HEK293T (cell line): ENCODE measurements at regions not wholly inside any gene's neighbourhood (a gene's known extent, or its start where the extent isn't known, plus 50 kb on each side); places are given as distances from the start of the nearest gene placed in this dataset.

Experiments used
- BHLHE40 ChIP-seq: fragments of 450-650 bp; IDR thresholded peaks from 2 replicates; pipeline ENCODE4 v1.6.1; 2016; ENCODE audit warnings: mild to moderate bottlenecking, moderate library complexity, borderline replicate concordance
- CTBP1 ChIP-seq: fragments of 450-650 bp; IDR thresholded peaks from 2 replicates; pipeline ENCODE4 v1.6.1; 2016; ENCODE audit warnings: borderline replicate concordance
- ELF4 ChIP-seq: fragments of 450-650 bp; IDR thresholded peaks from 2 replicates; pipeline ENCODE4 v1.6.1; 2017; ENCODE audit warnings: antibody characterized with exemption
- FOXK2 ChIP-seq: fragments of 450-650 bp; IDR thresholded peaks from 2 replicates; pipeline ENCODE4 v1.6.1; 2016; ENCODE audit warnings: mild to moderate bottlenecking
- FOXM1 ChIP-seq: fragments of 450-650 bp; IDR thresholded peaks from 2 replicates; pipeline ENCODE4 v1.6.1; 2017; ENCODE audit warnings: mild to moderate bottlenecking, borderline replicate concordance
- L3MBTL2 ChIP-seq: fragments of 450-650 bp; conservative IDR thresholded peaks from 2 replicates; pipeline ENCODE4 v1.6.1; 2016; ENCODE audit warnings: mild to moderate bottlenecking
- LEF1 ChIP-seq: fragments of 450-650 bp; IDR thresholded peaks from 2 replicates; pipeline ENCODE4 v1.6.1; 2017; ENCODE audit warnings: mild to moderate bottlenecking, borderline replicate concordance
- TF ChIP-seq, protein P1 (sequence below): fragments of 450-650 bp; IDR thresholded peaks from 2 replicates; pipeline ENCODE4 v1.6.1; 2016

GRCh38 chr3:76222201-76222600 is 436.9 kb upstream of the ZNF717 start:
- TF ChIP-seq ELF4 = no peak
- no peak for TF ChIP-seq FOXM1
- no peak for TF ChIP-seq FOXK2
- TF ChIP-seq LEF1 = no peak
- TF ChIP-seq L3MBTL2 = no peak
- no peak for TF ChIP-seq CTBP1
- TF ChIP-seq, protein P1, sequence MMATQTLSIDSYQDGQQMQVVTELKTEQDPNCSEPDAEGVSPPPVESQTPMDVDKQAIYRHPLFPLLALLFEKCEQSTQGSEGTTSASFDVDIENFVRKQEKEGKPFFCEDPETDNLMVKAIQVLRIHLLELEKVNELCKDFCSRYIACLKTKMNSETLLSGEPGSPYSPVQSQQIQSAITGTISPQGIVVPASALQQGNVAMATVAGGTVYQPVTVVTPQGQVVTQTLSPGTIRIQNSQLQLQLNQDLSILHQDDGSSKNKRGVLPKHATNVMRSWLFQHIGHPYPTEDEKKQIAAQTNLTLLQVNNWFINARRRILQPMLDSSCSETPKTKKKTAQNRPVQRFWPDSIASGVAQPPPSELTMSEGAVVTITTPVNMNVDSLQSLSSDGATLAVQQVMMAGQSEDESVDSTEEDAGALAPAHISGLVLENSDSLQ = no peak
- no peak for TF ChIP-seq BHLHE40
